ENCODE measurements at regions not wholly inside any gene's neighbourhood (a gene's known extent, or its start where the extent isn't known, plus 50 kb on each side); places are given as distances from the start of the nearest gene placed in this dataset.

DNA sequence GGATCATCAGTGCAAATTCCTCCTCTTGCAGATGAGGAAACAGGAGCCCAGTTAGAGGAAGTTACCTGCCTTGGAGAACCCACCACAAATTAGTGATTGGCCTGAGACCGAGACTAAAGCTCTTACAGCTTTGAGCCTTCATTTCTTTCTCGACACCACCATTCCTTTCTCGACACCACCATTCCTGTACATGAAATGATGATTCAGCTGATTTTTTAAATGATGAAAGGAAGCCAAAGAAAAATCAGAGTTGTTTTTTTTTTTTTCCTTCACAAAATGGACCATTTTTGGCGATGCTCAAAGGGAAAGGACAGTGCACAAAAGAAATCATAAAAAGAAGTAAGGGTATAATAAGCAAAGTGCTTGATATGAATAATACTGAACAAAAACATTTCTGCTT lies 1080.2 kb upstream of the AUTS2 start:
- no peak overlapping the region for H3K4me3 ChIP-seq (ENCODE audit: control insufficient read depth, low read depth, low read length)
- TF ChIP-seq, protein P1, sequence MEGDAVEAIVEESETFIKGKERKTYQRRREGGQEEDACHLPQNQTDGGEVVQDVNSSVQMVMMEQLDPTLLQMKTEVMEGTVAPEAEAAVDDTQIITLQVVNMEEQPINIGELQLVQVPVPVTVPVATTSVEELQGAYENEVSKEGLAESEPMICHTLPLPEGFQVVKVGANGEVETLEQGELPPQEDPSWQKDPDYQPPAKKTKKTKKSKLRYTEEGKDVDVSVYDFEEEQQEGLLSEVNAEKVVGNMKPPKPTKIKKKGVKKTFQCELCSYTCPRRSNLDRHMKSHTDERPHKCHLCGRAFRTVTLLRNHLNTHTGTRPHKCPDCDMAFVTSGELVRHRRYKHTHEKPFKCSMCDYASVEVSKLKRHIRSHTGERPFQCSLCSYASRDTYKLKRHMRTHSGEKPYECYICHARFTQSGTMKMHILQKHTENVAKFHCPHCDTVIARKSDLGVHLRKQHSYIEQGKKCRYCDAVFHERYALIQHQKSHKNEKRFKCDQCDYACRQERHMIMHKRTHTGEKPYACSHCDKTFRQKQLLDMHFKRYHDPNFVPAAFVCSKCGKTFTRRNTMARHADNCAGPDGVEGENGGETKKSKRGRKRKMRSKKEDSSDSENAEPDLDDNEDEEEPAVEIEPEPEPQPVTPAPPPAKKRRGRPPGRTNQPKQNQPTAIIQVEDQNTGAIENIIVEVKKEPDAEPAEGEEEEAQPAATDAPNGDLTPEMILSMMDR (IDR thresholded peaks at IDR 0.05; ENCODE audit: control insufficient read depth, insufficient read depth, low read depth, low read length, missing control alignments), result no peak
- no peak for DNase-seq (ENCODE audit: low read depth)

DNA sequence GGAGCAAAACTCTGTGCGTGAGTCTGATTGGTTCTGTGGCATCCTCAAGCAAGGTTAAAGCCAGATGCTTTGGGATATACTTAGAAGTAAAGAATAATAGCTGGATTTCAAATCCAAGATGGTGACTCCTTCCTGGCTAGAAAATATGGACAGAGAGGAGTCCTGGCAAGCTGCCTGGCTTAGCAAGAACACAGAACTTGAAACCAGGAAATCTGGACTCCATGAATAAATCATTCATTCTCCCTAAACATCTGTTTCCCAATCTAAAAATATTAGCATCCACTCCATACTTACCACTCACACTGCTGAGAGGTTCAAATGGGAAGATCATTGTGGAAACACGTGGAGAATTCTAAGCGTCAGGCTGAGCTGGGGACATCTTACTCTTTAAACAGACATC lies 1074.1 kb upstream of the AUTS2 start:
- DNase-seq (ENCODE audit: low read depth), result no peak
- TF ChIP-seq, protein P1 (IDR thresholded peaks at IDR 0.05; ENCODE audit: control insufficient read depth, insufficient read depth, low read depth, low read length, missing control alignments), result no peak

DNA sequence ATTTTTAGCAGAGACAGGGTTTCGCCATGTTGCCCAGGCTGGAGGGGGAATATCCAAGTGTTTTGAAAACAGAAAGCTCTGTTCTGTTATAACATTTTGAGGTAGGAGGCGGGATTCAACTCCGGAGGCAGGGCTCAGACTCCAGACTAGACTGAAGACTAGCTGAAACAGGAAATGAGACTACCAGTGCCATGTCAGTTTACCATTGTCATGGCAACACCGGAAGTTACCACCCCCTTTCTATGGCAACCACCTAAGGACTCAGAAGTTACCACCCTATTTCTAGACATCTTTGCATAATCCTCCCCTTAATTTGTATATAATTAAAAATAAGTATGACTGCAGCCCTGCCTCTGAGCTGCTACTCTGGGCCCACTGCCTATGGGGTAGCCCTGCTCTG lies 1069.1 kb upstream of the AUTS2 start:
- TF ChIP-seq, protein P1 (IDR thresholded peaks at IDR 0.05; ENCODE audit: control insufficient read depth, insufficient read depth, low read depth, low read length, missing control alignments), result no peak
- DNase-seq (ENCODE audit: low read depth), result no peak

More for the DNA sequence above, 1074.1 kb upstream of the AUTS2 start:
- H3K4me3 ChIP-seq (ENCODE audit: control insufficient read depth, low read depth, low read length), result no peak overlapping the region

DNA sequence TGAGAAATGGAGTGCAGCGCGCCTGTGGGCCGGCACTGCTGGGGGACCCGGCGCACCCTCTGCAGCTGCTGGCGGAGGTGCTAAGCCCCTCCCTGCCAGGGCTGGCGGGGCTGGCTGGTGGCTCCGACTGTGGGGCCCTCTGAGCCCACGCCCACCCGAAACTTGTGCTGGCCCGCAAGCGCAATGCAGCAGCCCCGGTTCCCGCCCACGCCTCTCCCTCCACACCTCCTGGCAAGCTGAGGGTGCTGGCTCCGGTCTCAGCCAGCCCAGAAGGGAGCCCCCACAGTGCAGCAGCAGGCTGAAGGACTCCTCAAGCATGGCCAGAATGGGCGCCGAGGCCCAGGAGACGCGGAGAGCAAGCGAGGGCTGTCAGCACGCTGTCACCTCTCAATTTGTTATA lies 1063.0 kb upstream of the AUTS2 start:
- TF ChIP-seq, protein P1 (IDR thresholded peaks at IDR 0.05; ENCODE audit: control insufficient read depth, insufficient read depth, low read depth, low read length, missing control alignments), result no peak
- H3K4me3 ChIP-seq (ENCODE audit: control insufficient read depth, low read depth, low read length), result no peak overlapping the region
- DNase-seq (ENCODE audit: low read depth), result no peak

More for the DNA sequence above, 1069.1 kb upstream of the AUTS2 start:
- no peak overlapping the region for H3K4me3 ChIP-seq (ENCODE audit: control insufficient read depth, low read depth, low read length)

DNA sequence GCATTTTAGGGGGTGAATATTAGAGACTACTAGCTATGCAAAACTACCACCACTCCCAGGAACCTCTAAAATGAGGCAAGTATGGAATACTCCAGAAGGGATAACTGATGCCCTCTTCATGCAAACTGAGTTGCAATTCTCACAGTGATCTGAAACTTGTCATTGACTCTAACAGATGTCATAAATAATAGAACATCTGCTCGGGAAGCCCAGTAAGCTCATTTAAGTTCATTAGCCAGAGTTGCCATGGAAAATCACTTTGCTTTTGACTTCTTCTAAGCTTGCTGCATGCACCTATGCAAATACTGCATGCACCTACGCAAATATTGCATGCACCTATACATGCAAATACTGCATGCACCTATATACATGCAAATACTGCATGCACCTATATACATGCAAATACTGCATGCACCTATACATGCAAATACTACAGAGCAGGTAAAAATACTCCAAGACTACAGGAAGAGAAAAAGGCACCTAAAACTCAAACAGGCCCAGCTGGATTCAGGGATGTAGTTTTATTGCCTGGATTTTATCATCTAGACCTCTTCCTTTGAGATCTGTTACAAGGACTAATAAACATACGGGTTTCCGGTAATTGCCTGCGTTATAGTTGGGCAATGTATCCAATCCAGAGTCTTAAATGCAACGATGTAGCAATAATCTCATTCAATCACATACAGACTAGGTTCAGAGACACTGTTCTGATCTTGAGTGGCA lies 1061.1 kb upstream of the AUTS2 start:
- TF ChIP-seq, protein P1 (IDR thresholded peaks at IDR 0.05; ENCODE audit: control insufficient read depth, insufficient read depth, low read depth, low read length, missing control alignments), result no peak
- no peak for DNase-seq (ENCODE audit: low read depth)
- no peak overlapping the region for H3K4me3 ChIP-seq (ENCODE audit: control insufficient read depth, low read depth, low read length)

DNA sequence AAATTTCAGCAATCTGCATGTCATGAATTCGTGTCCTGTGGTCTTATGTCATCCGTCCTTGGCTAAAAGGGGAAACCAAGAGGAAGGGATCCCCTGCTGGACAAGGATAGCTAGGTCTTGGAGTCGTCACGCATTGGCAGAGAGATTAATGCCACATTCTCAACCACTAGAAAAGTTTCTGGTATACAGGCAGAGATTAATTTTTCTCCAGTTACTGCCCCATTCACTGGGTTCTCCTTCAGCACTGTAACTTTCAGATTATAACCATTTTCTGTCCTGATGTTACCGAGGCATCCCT lies 1060.6 kb upstream of the AUTS2 start:
- DNase-seq (ENCODE audit: low read depth), result no peak
- no peak overlapping the region for H3K4me3 ChIP-seq (ENCODE audit: control insufficient read depth, low read depth, low read length)
- TF ChIP-seq, protein P1 (IDR thresholded peaks at IDR 0.05; ENCODE audit: control insufficient read depth, insufficient read depth, low read depth, low read length, missing control alignments), result no peak
